Activated CD4-positive, alpha-beta T cell treated with anti-CD3 and anti-CD28 coated beads, Interleukin-2, amount 10 ng/mL, durations not matched to agents 24 days and 14 days (primary cell): ENCODE measurements at regions not wholly inside any gene's neighbourhood (a gene's known extent, or its start where the extent isn't known, plus 50 kb on each side); places are given as distances from the start of the nearest gene placed in this dataset.
"Not testable (repeated sequence)": the region's sequence is repeated elsewhere in the genome, so short reads cannot be mapped to it uniquely, and the experiment has no call there.

Experiments
- DNase-seq: peaks from one replicate; pipeline ENCODE4 v3.0.0; 2022
- H3K27ac Mint-ChIP-seq: one replicate; pipeline ENCODE4 v1.8.0; 2022; ENCODE audit warnings: mild to moderate bottlenecking, mixed read lengths
- H3K27me3 Mint-ChIP-seq: one replicate; pipeline ENCODE4 v1.8.0; 2022; ENCODE audit warnings: mixed read lengths
- H3K36me3 Mint-ChIP-seq: one replicate; pipeline ENCODE4 v1.8.0; 2022; ENCODE audit warnings: low read depth, mild to moderate bottlenecking, mixed read lengths
- H3K4me1 Mint-ChIP-seq: one replicate; pipeline ENCODE4 v1.8.0; 2021; ENCODE audit warnings: mixed read lengths
- H3K4me3 Mint-ChIP-seq: one replicate; pipeline ENCODE4 v1.8.0; 2022; ENCODE audit warnings: mild to moderate bottlenecking, moderate library complexity, mixed read lengths
- H3K9me3 Mint-ChIP-seq: one replicate; pipeline ENCODE4 v1.8.0; 2021; ENCODE audit warnings: mixed read lengths
- intact Hi-C: fragments of 100-400 bp; cut with micrococcal nuclease; formaldehyde crosslinking; loops from one replicate; pipeline ENCODE4 v1.15.1; 2023

DNA sequence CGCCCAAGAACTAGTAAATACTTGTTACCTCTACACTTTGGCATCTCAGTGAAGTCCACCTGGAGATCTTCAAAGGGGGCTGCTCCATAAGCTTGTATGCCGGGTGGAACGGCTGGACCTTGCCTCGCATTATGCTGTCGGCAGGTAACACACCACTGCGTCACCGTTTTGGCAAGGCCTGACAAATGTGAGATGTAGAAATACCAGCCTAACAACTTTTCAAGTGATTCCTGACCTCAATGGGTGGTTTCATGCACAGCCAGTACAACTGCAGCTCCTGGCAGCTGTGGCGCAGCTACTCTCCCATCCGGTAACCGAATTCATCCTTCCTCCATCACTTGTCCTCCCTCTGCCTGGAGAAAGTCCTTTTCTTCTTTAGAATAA, 127.7 kb upstream of the CCZ1B start:
- DNase-seq, H3K27me3 Mint-ChIP-seq, H3K27ac Mint-ChIP-seq, H3K4me3 Mint-ChIP-seq, H3K36me3 Mint-ChIP-seq, H3K4me1 Mint-ChIP-seq, intact Hi-C loops, H3K9me3 Mint-ChIP-seq: not testable (repeated sequence)

DNA sequence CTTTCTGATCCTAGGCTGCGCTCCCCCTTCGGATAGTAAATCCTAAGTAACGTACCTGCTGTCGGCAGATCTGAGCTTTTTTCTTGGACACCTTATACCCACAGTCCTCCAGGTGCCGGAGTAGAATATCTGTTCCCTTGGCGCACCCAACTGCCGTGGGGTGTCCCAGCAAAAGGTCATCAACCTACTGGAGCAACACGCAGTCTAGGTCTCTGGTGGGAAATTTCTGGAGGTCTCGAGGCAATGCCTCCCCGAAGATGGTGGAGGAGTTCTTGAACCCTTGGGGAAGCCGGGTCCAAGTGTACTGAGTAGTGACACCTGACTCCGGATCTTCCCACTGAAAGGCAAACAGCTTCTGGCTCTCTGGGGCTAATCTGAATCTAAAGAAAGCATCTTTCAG, 129.3 kb upstream of the CCZ1B start:
- H3K4me1 Mint-ChIP-seq, intact Hi-C loops, H3K9me3 Mint-ChIP-seq: not testable (repeated sequence)

GRCh38 chr7:6955990-6956566, 130.0 kb upstream of the CCZ1B start:
- H3K9me3 Mint-ChIP-seq, intact Hi-C loops, H3K27me3 Mint-ChIP-seq, H3K4me1 Mint-ChIP-seq, H3K27ac Mint-ChIP-seq, H3K36me3 Mint-ChIP-seq, DNase-seq, H3K4me3 Mint-ChIP-seq: not testable (repeated sequence)

More for the DNA sequence above, 129.3 kb upstream of the CCZ1B start:
- not testable (repeated sequence) for H3K27ac Mint-ChIP-seq, H3K36me3 Mint-ChIP-seq, H3K4me3 Mint-ChIP-seq, H3K27me3 Mint-ChIP-seq, DNase-seq

GRCh38 chr7:6958371-6958770, 132.3 kb upstream of the CCZ1B start:
- H3K27ac Mint-ChIP-seq, H3K4me1 Mint-ChIP-seq, H3K27me3 Mint-ChIP-seq, intact Hi-C loops, H3K4me3 Mint-ChIP-seq, DNase-seq, H3K36me3 Mint-ChIP-seq, H3K9me3 Mint-ChIP-seq: not testable (repeated sequence)

- H3K4me1 Mint-ChIP-seq, H3K36me3 Mint-ChIP-seq, intact Hi-C loops, H3K4me3 Mint-ChIP-seq, H3K27me3 Mint-ChIP-seq, H3K9me3 Mint-ChIP-seq, H3K27ac Mint-ChIP-seq, DNase-seq: not testable (repeated sequence)
These were observed 133.9 kb upstream of the CCZ1B start for GRCh38 chr7:6959942-6960341.

DNA sequence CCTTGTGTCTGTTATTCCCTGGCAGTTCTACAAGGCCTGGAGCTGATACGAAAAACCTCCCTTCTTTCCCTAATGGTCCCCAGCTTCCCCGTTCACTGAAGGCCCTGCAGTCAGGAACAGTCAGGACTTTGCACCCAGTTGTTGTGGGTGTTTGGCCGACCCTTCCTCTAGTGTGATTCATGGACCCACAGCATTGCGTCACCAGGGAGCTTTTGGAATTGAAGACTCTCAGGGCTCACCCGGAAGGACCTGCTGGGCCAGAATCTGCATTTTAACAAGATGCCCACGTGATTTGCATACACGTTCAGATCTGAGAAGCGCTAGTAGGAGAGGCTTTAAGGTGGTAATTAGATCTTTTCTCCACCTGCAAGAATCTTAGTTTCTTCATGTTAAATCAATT, 136.8 kb upstream of the CCZ1B start:
- H3K36me3 Mint-ChIP-seq, H3K9me3 Mint-ChIP-seq, H3K27ac Mint-ChIP-seq, DNase-seq, H3K27me3 Mint-ChIP-seq, intact Hi-C loops, H3K4me1 Mint-ChIP-seq, H3K4me3 Mint-ChIP-seq: not testable (repeated sequence)

DNA sequence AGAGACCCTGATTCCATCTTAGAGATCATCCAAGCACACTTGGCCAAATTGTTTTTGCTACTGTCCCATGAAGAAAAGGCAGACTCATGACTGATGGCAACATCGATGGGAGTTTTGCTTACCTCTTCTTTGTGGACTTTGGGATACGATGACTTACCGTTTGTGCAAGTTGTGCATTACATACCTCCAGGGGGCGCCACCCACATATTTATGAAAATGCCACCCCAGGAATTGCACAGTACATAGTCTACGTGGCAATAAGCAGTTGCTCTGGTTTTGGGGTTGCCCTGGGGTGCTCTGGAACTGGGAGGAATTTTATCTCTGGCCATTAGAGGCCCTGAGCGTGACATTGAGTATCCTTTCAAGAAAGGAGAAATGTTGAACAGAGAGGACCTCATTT, 139.0 kb upstream of the CCZ1B start:
- H3K27ac Mint-ChIP-seq, H3K27me3 Mint-ChIP-seq, H3K4me3 Mint-ChIP-seq, H3K9me3 Mint-ChIP-seq, H3K36me3 Mint-ChIP-seq, H3K4me1 Mint-ChIP-seq: not testable (repeated sequence)
- peak; percentile 85 for DNase-seq
- intact Hi-C loops, result loop anchor here (1.0 kb wide), 1 partner anchor 576 kb away; no protein-coding TSS in a partner anchor

- H3K4me3 Mint-ChIP-seq, intact Hi-C loops, H3K36me3 Mint-ChIP-seq, DNase-seq, H3K27me3 Mint-ChIP-seq, H3K9me3 Mint-ChIP-seq, H3K27ac Mint-ChIP-seq, H3K4me1 Mint-ChIP-seq: not testable (repeated sequence)
These were observed 144.1 kb upstream of the CCZ1B start for GRCh38 chr7:6970180-6970579.

DNA sequence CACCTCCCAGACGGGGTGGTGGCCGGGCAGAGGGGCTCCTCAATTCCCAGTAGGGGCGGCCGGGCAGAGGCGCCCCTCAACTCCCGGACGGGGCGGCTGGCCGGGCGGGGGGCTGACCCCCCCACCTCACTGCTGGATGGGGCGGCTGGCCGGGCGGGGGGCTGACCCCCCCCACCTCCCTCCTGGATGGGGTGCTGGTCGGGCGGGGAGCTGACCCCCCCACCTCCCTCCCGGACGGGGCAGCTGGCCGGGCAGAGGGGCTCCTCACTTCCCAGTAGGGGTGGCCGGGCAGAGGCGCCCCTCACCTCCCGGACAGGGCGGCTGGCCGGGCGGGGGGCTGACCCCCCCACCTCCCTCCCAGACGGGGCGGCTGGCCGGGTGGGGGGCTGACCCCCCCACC, 148.8 kb upstream of the CCZ1B start:
- H3K4me1 Mint-ChIP-seq, H3K9me3 Mint-ChIP-seq, intact Hi-C loops, H3K27me3 Mint-ChIP-seq, H3K36me3 Mint-ChIP-seq, DNase-seq, H3K27ac Mint-ChIP-seq, H3K4me3 Mint-ChIP-seq: not testable (repeated sequence)

DNA sequence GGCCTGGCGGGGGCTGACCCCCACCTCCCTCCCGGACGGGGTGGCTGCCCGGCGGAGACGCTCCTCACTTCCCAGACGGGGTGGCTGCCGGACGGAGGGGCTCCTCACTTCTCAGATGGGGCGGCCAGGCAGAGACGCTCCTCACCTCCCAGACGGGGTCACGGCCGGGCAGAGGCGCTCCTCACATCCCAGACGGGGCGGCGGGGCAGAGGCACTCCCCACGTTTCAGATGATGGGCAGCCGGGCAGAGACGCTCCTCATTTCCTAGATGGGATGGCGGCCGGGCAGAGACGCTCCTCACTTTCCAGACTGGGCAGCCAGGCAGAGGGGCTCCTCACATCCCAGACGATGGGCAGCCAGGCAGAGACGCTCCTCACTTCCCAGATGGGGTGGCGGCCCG, 149.3 kb upstream of the CCZ1B start:
- H3K27me3 Mint-ChIP-seq, H3K27ac Mint-ChIP-seq, DNase-seq, H3K9me3 Mint-ChIP-seq, H3K36me3 Mint-ChIP-seq, H3K4me3 Mint-ChIP-seq, intact Hi-C loops, H3K4me1 Mint-ChIP-seq: not testable (repeated sequence)

DNA sequence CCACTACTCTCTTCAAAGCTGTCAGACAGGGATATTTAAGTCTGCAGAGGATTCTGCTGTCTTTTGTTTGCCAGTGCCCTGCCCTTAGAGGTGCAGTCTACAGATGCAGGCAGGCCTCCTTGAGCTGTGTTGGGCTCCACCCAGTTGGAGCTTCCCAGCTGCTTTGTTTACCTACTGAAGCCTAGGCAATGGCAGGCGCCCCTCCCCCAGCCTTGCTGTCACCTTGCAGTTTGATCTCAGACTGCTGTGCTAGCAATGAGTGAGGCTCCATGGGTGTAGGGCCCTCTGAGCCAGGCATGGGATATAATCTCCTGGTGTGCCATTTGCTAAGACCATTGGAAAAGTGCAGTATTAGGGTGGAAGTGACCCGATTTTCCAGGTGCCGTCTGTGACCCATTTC, 151.3 kb upstream of the CCZ1B start:
- H3K9me3 Mint-ChIP-seq, intact Hi-C loops, H3K4me3 Mint-ChIP-seq, H3K27me3 Mint-ChIP-seq, H3K27ac Mint-ChIP-seq, H3K4me1 Mint-ChIP-seq, H3K36me3 Mint-ChIP-seq, DNase-seq: not testable (repeated sequence)

DNA sequence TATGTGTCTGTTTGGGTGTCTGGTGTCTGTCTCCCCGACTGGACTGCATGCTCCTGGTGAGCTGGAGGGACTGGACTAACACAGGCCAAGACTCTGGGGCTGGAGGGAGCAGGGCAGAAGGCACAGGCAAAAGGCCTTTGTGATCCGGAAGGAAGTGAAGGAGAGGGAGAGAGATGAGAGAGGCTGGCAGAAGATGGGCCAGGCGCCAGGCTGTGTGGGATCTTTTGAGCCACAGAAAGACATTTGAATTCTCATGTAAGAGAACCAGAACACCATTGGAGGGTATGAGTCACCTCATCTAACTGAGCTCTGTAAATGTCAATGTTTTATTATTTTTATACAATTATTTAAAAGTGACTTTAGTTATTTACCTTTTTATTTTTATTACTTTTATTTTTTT, 152.3 kb upstream of the CCZ1B start:
- intact Hi-C loops, result not testable (repeated sequence)

DNA sequence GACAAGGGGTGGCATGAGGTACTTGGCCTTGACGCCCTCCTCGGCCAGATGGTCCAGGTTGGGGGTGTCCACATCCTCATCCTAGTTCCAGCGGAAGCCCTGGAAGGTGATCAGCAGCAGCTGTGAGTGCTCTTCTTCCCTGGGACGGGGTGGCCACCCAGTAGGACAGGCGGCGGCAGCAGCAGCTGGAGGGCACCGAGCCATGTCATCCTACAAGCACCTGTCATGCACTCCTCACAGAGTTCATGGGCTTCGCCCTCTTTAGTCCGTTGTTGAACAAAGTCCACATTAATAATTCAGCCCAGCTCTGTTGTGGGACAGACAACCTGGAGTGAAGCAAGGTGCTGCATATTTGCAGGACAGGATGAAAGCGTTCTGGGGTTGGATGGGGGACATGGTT, 153.4 kb upstream of the CCZ1B start:
- H3K36me3 Mint-ChIP-seq, H3K9me3 Mint-ChIP-seq, intact Hi-C loops, H3K4me3 Mint-ChIP-seq, H3K4me1 Mint-ChIP-seq, DNase-seq, H3K27me3 Mint-ChIP-seq, H3K27ac Mint-ChIP-seq: not testable (repeated sequence)

More for the DNA sequence above, 152.3 kb upstream of the CCZ1B start:
- H3K27ac Mint-ChIP-seq, H3K4me3 Mint-ChIP-seq, H3K4me1 Mint-ChIP-seq, H3K36me3 Mint-ChIP-seq, H3K27me3 Mint-ChIP-seq, DNase-seq, H3K9me3 Mint-ChIP-seq: not testable (repeated sequence)

GRCh38 chr7:6982375-6982774, 156.3 kb upstream of the CCZ1B start:
- H3K4me3 Mint-ChIP-seq, H3K27me3 Mint-ChIP-seq, H3K4me1 Mint-ChIP-seq, H3K9me3 Mint-ChIP-seq, intact Hi-C loops, H3K36me3 Mint-ChIP-seq, H3K27ac Mint-ChIP-seq, DNase-seq: not testable (repeated sequence)

DNA sequence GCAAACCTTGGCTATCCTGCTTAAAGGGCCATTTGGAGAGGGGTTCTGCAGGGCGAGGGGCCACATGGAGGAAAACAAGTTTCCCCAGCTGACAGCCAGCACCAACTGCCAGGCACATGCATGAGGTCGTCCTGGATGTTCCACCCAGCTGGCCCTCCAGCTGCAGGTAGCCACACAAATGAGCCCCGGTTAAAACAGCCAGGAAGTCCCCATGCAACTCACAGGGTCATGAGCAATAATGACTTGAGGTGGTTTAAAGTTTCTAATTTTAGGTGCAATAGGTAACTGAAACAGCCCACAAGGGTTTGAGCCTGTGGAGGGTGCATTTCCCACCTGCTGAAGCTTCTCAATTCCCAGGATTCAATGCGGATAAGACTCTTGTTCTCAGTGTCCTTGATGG, 160.8 kb upstream of the CCZ1B start:
- DNase-seq, H3K4me3 Mint-ChIP-seq, H3K36me3 Mint-ChIP-seq, H3K27me3 Mint-ChIP-seq, H3K27ac Mint-ChIP-seq, H3K9me3 Mint-ChIP-seq, intact Hi-C loops: not testable (repeated sequence)
- H3K4me1 Mint-ChIP-seq, result peaks cover 13% of the 10 kb centered on the region
